ENCODE measurements at regions not wholly inside any gene's neighbourhood (a gene's known extent, or its start where the extent isn't known, plus 50 kb on each side); places are given as distances from the start of the nearest gene placed in this dataset.
A peak's percentile ranks its signal among the peaks of the same experiment; 100 is the strongest.

GRCh38 chr2:228846161-228846560 lies 424.9 kb downstream of the PID1 start:
- no peak overlapping the region for H3K9ac ChIP-seq (ENCODE audit: low read length)
- DNase-seq (no peak), ATAC-seq (no peak)
- POLR2A ChIA-PET (ENCODE audit: unreplicated experiment) = no interaction called here
- H3K27me3 ChIP-seq (ENCODE audit: low read length) = no peaks in the 10 kb centered on the region
- no peak for TF ChIP-seq EZH2phosphoT487 (IDR thresholded peaks at IDR 0.05; ENCODE audit: borderline replicate concordance, low read length)
- no peak for TF ChIP-seq EZH2 (IDR thresholded peaks at IDR 0.05; ENCODE audit: low read length, unreplicated experiment)
- no peak for TF ChIP-seq CTCF (conservative IDR thresholded peaks at IDR 0.05; ENCODE audit: low read depth, low read length)
- intact Hi-C loops (cut with micrococcal nuclease) = no loop called here
- H3K27ac ChIP-seq (ENCODE audit: low read length) = no peak overlapping the region
- H3K36me3 ChIP-seq (ENCODE audit: low read depth, low read length) = no peaks in the 10 kb centered on the region
- H3K9me3 ChIP-seq (ENCODE audit: low read length) = no peaks in the 10 kb centered on the region
- no peaks in the 10 kb centered on the region for H4K20me1 ChIP-seq (ENCODE audit: low read length)
- H2AFZ ChIP-seq (ENCODE audit: low read length) = no peak overlapping the region
- CTCF ChIA-PET = no interaction called here
- peaks cover 14% of the 10 kb centered on the region for H3K4me1 ChIP-seq (ENCODE audit: insufficient read depth, low read length)
- H3K4me2 ChIP-seq (ENCODE audit: low read length) = no peak overlapping the region
- BruUV-seq (replicated peaks) = no TSS peak
- no peaks in the 10 kb centered on the region for H3F3A ChIP-seq (ENCODE audit: low read length, unreplicated experiment)
- H3K4me3 ChIP-seq (ENCODE audit: low read length) = no peak overlapping the region
- no peaks in the 10 kb centered on the region for H3K79me2 ChIP-seq (ENCODE audit: low read length)
- H3K9me2 ChIP-seq (replicated peaks; ENCODE audit: low read length) = no peaks in the 10 kb centered on the region

GRCh38 chr2:228845162-228845925 lies 425.7 kb downstream of the PID1 start:
- Histone ChIP-seq H3K9ac (ENCODE audit: low read length) (no peak overlapping the region), H3K9me2 (replicated peaks; ENCODE audit: low read length) (no peaks in the 10 kb centered on the region), H3F3A (ENCODE audit: low read length, unreplicated experiment) (no peaks in the 10 kb centered on the region), H3K27me3 (ENCODE audit: low read length) (no peaks in the 10 kb centered on the region), H3K9me3 (ENCODE audit: low read length) (no peaks in the 10 kb centered on the region), H4K20me1 (ENCODE audit: low read length) (no peaks in the 10 kb centered on the region), H3K4me2 (ENCODE audit: low read length) (no peak overlapping the region), H3K27ac (ENCODE audit: low read length) (no peak overlapping the region), H3K4me1 (ENCODE audit: insufficient read depth, low read length) (peaks cover 14% of the 10 kb centered on the region), H2AFZ (ENCODE audit: low read length) (no peak overlapping the region), H3K79me2 (ENCODE audit: low read length) (no peaks in the 10 kb centered on the region), H3K4me3 (ENCODE audit: low read length) (no peak overlapping the region), H3K36me3 (ENCODE audit: low read depth, low read length) (no peaks in the 10 kb centered on the region)
- CTCF ChIA-PET = no interaction called here
- DNase-seq (no peak), ATAC-seq (no peak)
- POLR2A ChIA-PET (ENCODE audit: unreplicated experiment) = no interaction called here
- intact Hi-C loops (cut with micrococcal nuclease) = no loop called here
- TF ChIP-seq EZH2 (IDR thresholded peaks at IDR 0.05; ENCODE audit: low read length, unreplicated experiment) (no peak), CTCF (conservative IDR thresholded peaks at IDR 0.05; ENCODE audit: low read depth, low read length) (no peak), EZH2phosphoT487 (IDR thresholded peaks at IDR 0.05; ENCODE audit: borderline replicate concordance, low read length) (no peak)
- no TSS peak for BruUV-seq (replicated peaks)

GRCh38 chr2:228841877-228842276 lies 429.2 kb downstream of the PID1 start:
- TF ChIP-seq EZH2 (IDR thresholded peaks at IDR 0.05; ENCODE audit: low read length, unreplicated experiment) (no peak), EZH2phosphoT487 (IDR thresholded peaks at IDR 0.05; ENCODE audit: borderline replicate concordance, low read length) (no peak), CTCF (conservative IDR thresholded peaks at IDR 0.05; ENCODE audit: low read depth, low read length) (no peak)
- peak overlapping the region; percentile 14; the same call in 1 of the 2 replicates for H2AFZ ChIP-seq (ENCODE audit: low read length)
- peak; percentile 62 for ATAC-seq
- H3K79me2 ChIP-seq (ENCODE audit: low read length) = no peaks in the 10 kb centered on the region
- peak overlapping the region; percentile 50 for H3K27ac ChIP-seq (ENCODE audit: low read length)
- intact Hi-C loops (cut with micrococcal nuclease) = no loop called here
- H3K9me3 ChIP-seq (ENCODE audit: low read length) = no peaks in the 10 kb centered on the region
- H3K4me2 ChIP-seq (ENCODE audit: low read length) = peak overlapping the region; percentile 17; the same call in 1 of the 2 replicates
- H3K4me3 ChIP-seq (ENCODE audit: low read length) = no peak overlapping the region
- no TSS peak for BruUV-seq (replicated peaks)
- H3K36me3 ChIP-seq (ENCODE audit: low read depth, low read length) = no peaks in the 10 kb centered on the region
- H3F3A ChIP-seq (ENCODE audit: low read length, unreplicated experiment) = no peaks in the 10 kb centered on the region
- no peaks in the 10 kb centered on the region for H3K9me2 ChIP-seq (replicated peaks; ENCODE audit: low read length)
- peak; percentile 61 for DNase-seq
- POLR2A ChIA-PET (ENCODE audit: unreplicated experiment) = no interaction called here
- peaks cover 14% of the 10 kb centered on the region for H3K4me1 ChIP-seq (ENCODE audit: insufficient read depth, low read length)
- H3K27me3 ChIP-seq (ENCODE audit: low read length) = no peaks in the 10 kb centered on the region
- no peaks in the 10 kb centered on the region for H4K20me1 ChIP-seq (ENCODE audit: low read length)
- CTCF ChIA-PET = no interaction called here
- H3K9ac ChIP-seq (ENCODE audit: low read length) = no peak overlapping the region
